ENCODE measurements at regions not wholly inside any gene's neighbourhood (a gene's known extent, or its start where the extent isn't known, plus 50 kb on each side); places are given as distances from the start of the nearest gene placed in this dataset.

GRCh38 chr4:12140864-12141263 is 712.2 kb upstream of the HS3ST1 start:
- no peak for TF ChIP-seq CTCF (IDR thresholded peaks at IDR 0.05)
- ATAC-seq (ENCODE audit: low FRiP score) = no peak
- no peak for DNase-seq (ENCODE audit: low spot score)

GRCh38 chr4:12139296-12139695 is 710.6 kb upstream of the HS3ST1 start:
- DNase-seq (ENCODE audit: low spot score) (no peak), ATAC-seq (ENCODE audit: low FRiP score) (no peak)
- no peak for TF ChIP-seq CTCF (IDR thresholded peaks at IDR 0.05)

GRCh38 chr4:12138488-12138887 is 709.8 kb upstream of the HS3ST1 start:
- ATAC-seq (ENCODE audit: low FRiP score) (no peak), DNase-seq (ENCODE audit: low spot score) (no peak)
- no peak for TF ChIP-seq CTCF (IDR thresholded peaks at IDR 0.05)

- ATAC-seq (ENCODE audit: low FRiP score) (no peak), DNase-seq (ENCODE audit: low spot score) (no peak)
- no peak for TF ChIP-seq CTCF (IDR thresholded peaks at IDR 0.05)
Measured at GRCh38 chr4:12137575-12137974, 708.9 kb upstream of the HS3ST1 start.

GRCh38 chr4:12126474-12126873 is 697.8 kb upstream of the HS3ST1 start:
- ATAC-seq (ENCODE audit: low FRiP score) (no peak), DNase-seq (ENCODE audit: low spot score) (no peak)
- no peak for TF ChIP-seq CTCF (IDR thresholded peaks at IDR 0.05)

GRCh38 chr4:12124138-12124537 is 695.4 kb upstream of the HS3ST1 start:
- TF ChIP-seq CTCF (IDR thresholded peaks at IDR 0.05) = no peak
- DNase-seq (ENCODE audit: low spot score) = no peak
- no peak for ATAC-seq (ENCODE audit: low FRiP score)

- DNase-seq (ENCODE audit: low spot score) = no peak
- TF ChIP-seq CTCF (IDR thresholded peaks at IDR 0.05) = no peak
- ATAC-seq (ENCODE audit: low FRiP score) = no peak
Measured at GRCh38 chr4:12123707-12124106, 695.0 kb upstream of the HS3ST1 start.
